ENCODE measurements at regions not wholly inside any gene's neighbourhood (a gene's known extent, or its start where the extent isn't known, plus 50 kb on each side); places are given as distances from the start of the nearest gene placed in this dataset.
"Not testable (repeated sequence)": the region's sequence is repeated elsewhere in the genome, so short reads cannot be mapped to it uniquely, and the experiment has no call there.

DNA sequence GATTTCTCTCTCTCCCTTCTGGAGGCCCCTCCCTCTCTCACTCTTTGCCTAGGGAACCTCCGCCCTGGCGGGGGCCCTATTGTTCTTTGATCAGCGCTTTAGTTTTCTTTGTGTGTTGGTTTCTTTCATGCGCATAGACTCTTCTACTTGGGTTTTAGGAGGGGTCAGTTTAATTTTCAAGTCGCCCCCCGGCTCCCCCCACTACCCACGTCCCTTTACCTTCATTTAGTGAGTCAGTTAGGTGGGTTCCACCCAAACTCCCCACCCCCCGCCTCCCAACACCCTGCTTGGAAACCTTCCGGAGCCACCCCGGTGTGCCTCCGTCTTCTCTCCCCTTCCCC is 3909.7 kb upstream of the OR11H1 start:
- H3K9me3 Mint-ChIP-seq: peaks cover 47 to 57% of the 10 kb centered on the region in 2 donors
- ATAC-seq; H3K27ac Mint-ChIP-seq; DNase-seq (ENCODE audit: low spot score in 2 of 2): not testable (repeated sequence)
- H3K36me3 Mint-ChIP-seq: peaks cover 51 to 56% of the 10 kb centered on the region in 2 donors

DNA sequence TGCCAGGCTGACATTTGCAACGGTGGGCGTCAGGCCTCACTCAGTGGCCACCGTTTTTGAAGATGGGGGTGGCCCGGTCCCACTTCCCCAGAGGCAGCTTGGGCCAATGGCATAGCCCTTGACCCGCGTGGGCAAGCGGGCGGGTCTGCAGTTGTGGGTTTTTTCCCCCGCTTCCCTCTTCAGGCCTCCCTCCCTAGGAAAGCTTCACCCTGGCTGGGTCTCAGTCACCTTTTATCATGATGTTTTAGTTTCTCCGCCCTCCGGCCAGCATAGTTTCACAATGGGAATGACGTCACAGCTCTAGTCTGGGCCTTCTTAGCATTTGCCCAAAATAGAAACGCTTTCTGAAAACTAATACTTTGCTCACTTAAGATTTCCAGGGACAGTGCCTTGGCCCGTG is 3909.3 kb upstream of the OR11H1 start:
- H3K36me3 Mint-ChIP-seq: peaks cover 51 to 55% of the 10 kb centered on the region in 2 donors
- DNase-seq (ENCODE audit: low spot score in 2 of 2); ATAC-seq; H3K27ac Mint-ChIP-seq: not testable (repeated sequence)
- peaks cover 47 to 56% of the 10 kb centered on the region in 2 donors for H3K9me3 Mint-ChIP-seq

DNA sequence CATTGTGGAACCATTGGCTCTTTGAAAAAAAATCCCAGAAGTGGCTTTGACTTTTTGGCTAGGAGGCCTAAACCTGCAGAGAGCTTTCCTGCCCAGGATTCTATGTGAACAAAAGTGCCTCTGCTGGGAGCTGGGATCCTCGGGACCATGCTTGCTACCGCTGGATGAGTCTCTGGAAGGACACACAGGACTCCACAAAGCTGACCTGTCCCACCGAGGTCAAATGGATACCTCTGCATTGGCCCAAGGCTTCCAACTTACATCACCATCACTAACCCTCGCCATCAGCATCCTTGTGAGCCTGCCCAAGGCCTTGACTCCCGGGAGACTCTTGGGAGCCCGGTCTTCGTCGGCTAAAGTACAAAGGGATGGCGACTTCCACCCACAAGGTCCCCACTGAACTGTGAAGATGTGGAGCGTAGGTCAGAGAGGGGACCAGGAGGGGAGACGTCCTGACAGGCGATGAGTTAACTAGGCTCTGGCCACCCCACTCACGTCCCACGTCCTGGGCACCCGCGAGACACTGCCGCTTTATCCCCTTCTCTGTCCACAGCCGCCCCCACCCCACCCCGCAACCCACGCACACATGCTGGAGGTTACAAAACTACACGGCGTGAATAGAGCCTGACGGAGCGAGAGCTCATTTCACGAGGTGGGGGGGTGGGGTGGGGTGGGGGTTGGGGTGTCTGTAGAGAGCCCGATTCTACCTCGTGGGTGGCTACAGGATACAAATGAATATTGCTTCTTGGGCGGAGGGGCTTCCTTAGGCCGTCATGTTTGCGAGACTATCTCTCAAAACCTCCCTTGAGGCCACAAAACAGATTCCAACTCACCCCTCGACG is 3906.8 kb upstream of the OR11H1 start:
- H3K36me3 Mint-ChIP-seq: peaks cover 41% of the 10 kb centered on the region in 2 donors
- H3K27ac Mint-ChIP-seq; DNase-seq (ENCODE audit: low spot score in 2 of 2); ATAC-seq: not testable (repeated sequence)
- H3K9me3 Mint-ChIP-seq: peaks cover 43 to 55% of the 10 kb centered on the region in 2 donors

DNA sequence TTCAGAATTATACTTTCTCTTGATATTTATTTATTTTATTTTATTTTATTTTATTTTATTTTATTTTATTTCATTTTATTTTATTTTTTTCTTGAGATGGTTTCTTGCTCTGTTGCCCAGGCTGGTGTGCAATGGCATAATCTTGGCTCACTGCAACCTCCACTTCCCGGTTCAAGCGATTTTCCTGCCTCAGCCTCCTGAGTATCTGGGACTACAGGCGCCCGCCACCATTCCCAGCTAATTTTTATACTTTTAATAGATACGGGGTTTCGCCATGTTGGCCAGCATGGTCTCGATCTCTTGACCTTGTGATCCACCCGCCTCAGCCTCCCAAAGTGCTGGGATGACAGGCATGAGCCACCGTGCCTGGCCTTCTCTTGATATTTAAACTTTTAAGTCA is 3905.2 kb upstream of the OR11H1 start:
- not testable (repeated sequence) for H3K27ac Mint-ChIP-seq; ATAC-seq; DNase-seq (ENCODE audit: low spot score in 2 of 2)
- peaks cover 41 to 44% of the 10 kb centered on the region in 2 donors for H3K9me3 Mint-ChIP-seq
- H3K36me3 Mint-ChIP-seq: peaks cover 31 to 36% of the 10 kb centered on the region in 2 donors

DNA sequence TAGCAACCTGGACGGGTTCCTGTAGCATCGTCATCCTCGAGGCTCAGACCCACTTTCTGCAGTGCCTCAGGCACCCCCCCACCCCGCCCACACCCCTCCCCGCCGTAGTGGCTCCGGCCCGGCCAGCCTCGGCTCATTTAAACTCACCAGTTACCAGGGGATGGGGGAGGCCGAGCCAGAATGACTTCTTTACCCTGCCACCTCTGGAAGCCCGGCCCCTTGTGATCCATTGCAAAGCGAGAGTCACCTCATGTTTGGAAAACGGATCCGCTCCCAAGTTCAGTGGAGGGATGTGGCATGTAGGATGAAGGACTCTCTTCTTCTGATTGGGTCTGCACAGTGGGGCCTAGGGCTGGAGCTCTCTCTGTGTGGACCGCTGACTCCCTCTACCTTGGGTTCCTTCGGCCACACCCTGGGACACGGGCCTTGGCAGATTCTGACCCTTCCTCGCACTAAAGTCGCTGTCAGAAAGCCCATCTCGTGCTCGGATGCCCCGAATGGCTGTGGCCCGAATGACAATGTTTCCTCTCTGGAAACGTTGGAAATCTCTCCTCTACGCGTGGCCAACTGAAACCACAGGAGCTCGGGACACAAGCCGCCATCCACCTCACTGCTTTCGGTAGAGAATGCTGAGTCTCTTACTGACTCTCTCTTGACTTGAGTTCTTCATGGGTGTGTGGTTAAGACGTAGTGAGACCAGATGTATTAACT is 3902.1 kb upstream of the OR11H1 start:
- Mint-ChIP-seq H3K36me3 (peaks cover 23 to 32% of the 10 kb centered on the region in 2 donors), H3K9me3 (peaks cover 28% of the 10 kb centered on the region in 2 donors)
- not testable (repeated sequence) for H3K27ac Mint-ChIP-seq

DNA sequence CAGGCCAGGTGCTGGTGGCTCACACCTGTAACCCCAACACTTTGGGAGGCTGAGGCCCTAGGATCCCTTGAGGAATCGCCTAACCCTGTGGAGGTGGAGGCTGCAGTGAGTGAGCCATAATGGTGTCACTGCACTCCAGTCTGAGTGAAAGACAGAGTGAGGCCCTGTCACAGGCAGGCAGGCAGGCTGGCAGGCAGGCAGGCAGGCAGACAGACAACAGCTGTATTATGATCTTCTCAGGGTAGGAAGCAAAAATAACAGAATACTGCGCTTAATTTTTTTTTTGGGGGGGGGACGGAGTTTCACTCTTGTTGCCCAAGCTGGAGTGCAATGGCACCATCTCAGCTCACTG is 3901.6 kb upstream of the OR11H1 start:
- DNase-seq (ENCODE audit: low spot score in 2 of 2) (no peak), ATAC-seq (no peak)
- Mint-ChIP-seq H3K9me3 (peaks cover 27 to 28% of the 10 kb centered on the region in 2 donors), H3K27ac (no peak overlapping the region), H3K36me3 (peaks cover 23 to 32% of the 10 kb centered on the region in 2 donors)

More for the DNA sequence above, 3902.1 kb upstream of the OR11H1 start:
- DNase-seq (ENCODE audit: low spot score in 2 of 2); ATAC-seq: not testable (repeated sequence)

DNA sequence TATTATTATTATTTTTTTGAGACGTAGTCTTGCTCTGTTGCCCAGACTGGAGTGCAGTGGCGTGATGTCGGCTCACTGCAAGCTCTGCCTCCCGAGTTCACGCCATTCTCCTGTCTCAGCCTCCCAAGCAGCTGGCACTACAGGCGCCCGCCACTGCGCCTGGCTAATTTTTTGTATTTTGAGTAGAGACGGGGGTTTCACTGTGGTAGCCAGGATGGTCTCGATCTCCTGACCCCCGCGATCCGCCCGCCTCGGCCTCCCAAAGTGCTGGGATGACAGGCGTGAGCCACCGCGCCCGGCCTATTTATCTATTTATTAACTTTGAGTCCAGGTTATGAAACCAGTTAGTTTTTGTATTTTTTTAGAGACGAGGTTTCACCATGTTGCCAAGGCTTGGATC is 3901.0 kb upstream of the OR11H1 start:
- not testable (repeated sequence) for DNase-seq (ENCODE audit: low spot score in 2 of 2); ATAC-seq; H3K27ac Mint-ChIP-seq
- H3K9me3 Mint-ChIP-seq: peaks cover 27 to 28% of the 10 kb centered on the region in 2 donors
- H3K36me3 Mint-ChIP-seq: peaks cover 23 to 32% of the 10 kb centered on the region in 2 donors

DNA sequence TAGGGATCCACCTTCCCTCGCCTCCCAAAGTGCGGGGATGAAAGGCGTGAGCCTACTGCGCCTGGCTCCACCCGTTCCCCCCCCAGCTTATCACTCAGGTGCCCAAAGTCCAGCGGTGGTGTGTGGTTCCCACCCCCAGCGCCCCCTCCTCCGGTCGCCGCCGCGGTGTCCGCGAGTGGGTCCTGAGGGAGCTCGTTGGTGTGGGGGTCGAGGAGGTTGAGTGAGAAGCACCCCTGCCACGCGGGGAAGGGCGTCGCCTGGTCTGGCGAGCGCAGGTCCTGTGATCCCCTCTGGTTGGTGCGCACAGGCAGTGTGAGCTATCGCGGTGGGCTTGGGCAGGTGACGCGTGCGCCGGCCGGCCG is 3900.6 kb upstream of the OR11H1 start:
- no peak for DNase-seq (ENCODE audit: low spot score in 2 of 2)
- no peak for ATAC-seq
- Mint-ChIP-seq H3K9me3 (peaks cover 27 to 28% of the 10 kb centered on the region in 2 donors), H3K36me3 (peaks cover 23 to 32% of the 10 kb centered on the region in 2 donors), H3K27ac (no peak overlapping the region)

DNA sequence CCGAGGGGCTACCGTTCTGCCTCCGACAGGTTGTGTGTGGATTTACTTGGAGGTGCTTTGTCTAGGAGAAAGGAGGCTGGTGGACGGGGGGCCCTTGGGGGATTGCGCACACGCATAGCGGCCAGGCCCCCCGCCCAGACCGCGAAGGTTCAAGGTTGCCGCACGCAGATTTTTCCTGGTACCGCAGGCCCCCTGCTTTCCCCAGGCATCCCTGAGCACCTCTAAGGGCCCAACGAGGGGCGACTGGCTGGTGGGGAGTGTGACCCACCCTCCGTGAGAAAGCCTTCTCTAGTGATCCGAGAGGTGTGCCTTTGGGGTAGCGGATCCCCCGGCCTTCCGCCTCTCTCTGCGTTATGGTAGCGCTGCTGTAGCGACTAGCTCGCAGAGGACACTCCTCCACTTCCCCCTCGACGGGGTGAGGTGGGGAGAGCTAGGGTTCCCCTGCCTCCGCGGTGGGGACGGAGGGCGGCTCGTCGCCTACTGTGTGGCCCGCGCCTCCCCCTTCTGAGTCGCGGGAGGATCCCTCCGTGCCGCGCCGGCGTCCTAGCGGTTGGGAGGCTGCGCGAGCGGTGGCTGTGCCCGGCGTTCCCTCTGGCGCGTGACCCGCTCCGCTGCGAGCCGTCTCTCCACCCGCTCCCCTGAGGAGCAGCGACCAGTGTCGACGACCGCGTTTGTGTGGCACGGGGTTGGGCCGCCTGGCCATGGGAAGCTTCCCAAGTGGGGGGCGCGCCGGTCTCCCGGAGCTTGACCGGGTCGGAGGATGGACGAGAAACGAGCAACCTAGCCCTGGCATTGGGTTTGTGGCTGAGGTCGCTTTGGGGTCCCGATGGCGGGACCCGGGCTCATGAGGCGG is 3900.0 kb upstream of the OR11H1 start:
- H3K36me3 Mint-ChIP-seq: peaks cover 23 to 32% of the 10 kb centered on the region in 2 donors
- H3K9me3 Mint-ChIP-seq: peaks cover 27 to 28% of the 10 kb centered on the region in 2 donors
- ATAC-seq: no peak
- no peak for DNase-seq (ENCODE audit: low spot score in 2 of 2)
- no peak overlapping the region for H3K27ac Mint-ChIP-seq

DNA sequence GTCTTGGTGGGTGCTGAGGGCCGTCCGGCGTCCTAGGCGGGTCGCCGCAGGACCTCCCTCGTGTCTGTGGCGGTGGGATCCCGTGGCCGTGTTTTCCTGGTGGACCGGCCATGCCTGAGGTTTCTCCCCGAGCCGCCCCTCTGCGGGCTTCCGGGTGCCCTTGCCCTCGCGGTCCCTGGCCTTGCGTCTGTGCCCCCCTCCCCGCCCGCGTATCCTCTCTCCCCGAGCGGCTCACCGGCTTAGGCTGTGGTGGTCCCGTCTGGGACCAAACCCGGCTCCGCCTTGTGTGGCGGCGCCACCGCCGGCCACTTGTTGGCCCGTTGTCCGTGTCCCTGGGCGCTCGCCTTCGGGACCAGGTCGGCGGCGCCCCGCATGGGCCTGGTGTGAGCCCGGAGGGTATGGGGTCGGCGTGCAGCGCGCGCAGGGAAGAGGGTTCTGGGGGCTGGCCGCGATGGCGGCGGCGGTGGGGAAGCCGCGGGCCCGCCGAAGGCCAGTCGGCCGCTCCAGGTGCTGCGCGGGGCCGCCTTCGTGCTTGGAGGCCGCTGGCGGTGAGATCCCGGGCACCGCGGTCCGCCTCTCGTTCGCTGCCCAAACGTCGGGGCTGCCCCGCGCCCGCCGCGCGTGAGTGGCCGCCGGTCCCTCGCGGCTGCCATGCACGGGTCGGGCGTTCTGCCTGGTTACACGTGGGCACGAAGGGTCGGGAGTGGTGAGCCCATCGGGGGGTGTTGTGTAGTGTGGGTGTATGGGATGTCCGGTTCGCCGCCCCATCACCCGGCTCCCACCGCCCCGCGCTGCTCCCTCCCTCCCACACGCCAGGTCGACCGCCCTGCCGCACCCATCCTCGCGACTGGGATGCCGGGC is 3899.1 kb upstream of the OR11H1 start:
- H3K36me3 Mint-ChIP-seq: peaks cover 23 to 32% of the 10 kb centered on the region in 2 donors
- no peak for DNase-seq (ENCODE audit: low spot score in 2 of 2)
- H3K9me3 Mint-ChIP-seq: peaks cover 27 to 28% of the 10 kb centered on the region in 2 donors
- ATAC-seq: no peak
- no peak overlapping the region for H3K27ac Mint-ChIP-seq

DNA sequence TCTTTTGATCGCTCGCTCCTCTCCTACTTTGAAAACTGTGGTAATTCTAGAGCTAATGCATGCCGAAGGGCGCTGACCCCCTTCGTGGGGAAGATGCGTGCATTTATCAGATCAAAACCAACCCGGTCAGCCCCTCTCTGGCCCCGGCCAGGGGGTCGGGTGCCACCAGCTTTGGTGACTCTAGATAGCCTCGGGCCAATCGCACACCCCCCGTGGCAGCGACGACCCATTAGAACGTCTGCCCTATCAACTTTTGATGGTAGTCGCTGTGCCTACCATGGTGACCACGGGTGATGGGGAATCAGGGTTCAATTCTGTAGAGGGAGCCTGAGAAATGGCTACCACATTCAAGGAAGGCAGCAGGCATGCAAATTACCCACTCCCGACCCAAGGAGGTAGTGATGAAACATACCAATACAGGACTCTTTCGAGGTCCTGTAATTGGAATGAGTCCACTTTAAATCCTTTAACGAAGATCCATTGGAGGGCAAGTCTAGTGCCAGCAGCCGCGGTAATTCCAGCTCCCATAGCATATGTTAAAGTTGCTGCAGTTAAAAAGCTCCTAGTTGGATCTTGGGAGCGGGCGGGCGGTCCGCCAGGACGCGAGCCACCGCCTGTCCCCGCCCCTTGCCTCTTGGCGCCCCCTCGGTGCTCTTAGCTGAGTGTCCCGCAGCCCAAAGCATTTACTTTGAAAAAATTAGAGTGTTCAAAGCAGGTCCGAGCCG is 3898.2 kb upstream of the OR11H1 start:
- no peak overlapping the region for H3K27ac Mint-ChIP-seq
- DNase-seq (ENCODE audit: low spot score in 2 of 2) (no peak), ATAC-seq (no peak)
- H3K36me3 Mint-ChIP-seq: peaks cover 23 to 32% of the 10 kb centered on the region in 2 donors
- peaks cover 20 to 24% of the 10 kb centered on the region in 2 donors for H3K9me3 Mint-ChIP-seq

DNA sequence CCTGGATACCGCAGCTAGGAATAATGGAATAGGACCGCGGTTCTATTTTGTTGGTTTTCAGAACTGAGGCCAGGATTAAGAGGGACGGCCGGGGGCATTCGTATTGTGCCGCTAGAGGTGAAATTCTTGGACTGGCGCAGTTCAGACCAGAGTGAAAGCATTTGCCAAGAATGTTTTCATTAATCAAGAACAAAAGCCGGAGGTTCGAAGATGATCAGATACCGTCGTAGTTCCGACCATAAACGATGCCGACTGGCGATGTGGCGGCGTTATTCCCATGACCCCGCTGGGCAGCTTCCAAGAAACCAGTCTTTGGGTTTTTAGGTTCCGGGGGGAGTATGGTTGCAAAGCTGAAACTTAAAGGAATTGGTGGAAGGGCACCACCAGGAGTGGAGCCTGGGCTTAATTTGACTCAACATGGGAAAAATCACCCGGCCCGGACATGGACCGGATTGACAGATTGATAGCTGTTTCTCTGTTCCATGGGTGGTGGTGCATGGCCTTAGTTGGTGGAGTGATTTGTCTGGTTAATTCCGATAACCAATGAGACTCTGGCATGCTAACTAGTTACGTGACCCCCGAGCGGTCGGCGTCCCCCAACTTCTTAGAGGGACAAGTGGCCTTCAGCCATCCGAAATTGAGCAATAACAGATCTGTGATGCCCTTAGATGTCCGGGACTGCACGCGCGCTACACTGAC is 3897.5 kb upstream of the OR11H1 start:
- H3K9me3 Mint-ChIP-seq: peaks cover 16 to 24% of the 10 kb centered on the region in 2 donors
- not testable (repeated sequence) for DNase-seq (ENCODE audit: low spot score in 2 of 2); H3K27ac Mint-ChIP-seq; ATAC-seq
- peaks cover 23 to 32% of the 10 kb centered on the region in 2 donors for H3K36me3 Mint-ChIP-seq

Data from activated naive CD4-positive, alpha-beta T cell treated with anti-CD3 and anti-CD28 coated beads, Interleukin-2, amount 50 U/mL, for 72 hours (primary cell).